ENCODE measurements at regions not wholly inside any gene's neighbourhood (a gene's known extent, or its start where the extent isn't known, plus 50 kb on each side); places are given as distances from the start of the nearest gene placed in this dataset.
A peak's percentile ranks its signal among the peaks of the same experiment; 100 is the strongest.
"Not testable (repeated sequence)": the region's sequence is repeated elsewhere in the genome, so short reads cannot be mapped to it uniquely, and the experiment has no call there.

- intact Hi-C loops (cut with DNase I); DNase-seq (ENCODE audit: low spot score); ATAC-seq: not testable (repeated sequence)
Observed at GRCh38 chr1:149157409-149157808, 54.1 kb upstream of the NBPF9 start.

- intact Hi-C loops (cut with DNase I); ATAC-seq; DNase-seq (ENCODE audit: low spot score): not testable (repeated sequence)
Observed at GRCh38 chr1:149158308-149158707, 55.0 kb upstream of the NBPF9 start.

GRCh38 chr1:149163063-149163444, 59.7 kb upstream of the NBPF9 start:
- intact Hi-C loops (cut with DNase I); DNase-seq (ENCODE audit: low spot score): not testable (repeated sequence)
- peak; percentile 100 for ATAC-seq

- ATAC-seq; intact Hi-C loops (cut with DNase I); DNase-seq (ENCODE audit: low spot score): not testable (repeated sequence)
Observed at GRCh38 chr1:149174765-149175164, 71.4 kb upstream of the NBPF9 start.

- ATAC-seq; intact Hi-C loops (cut with DNase I): not testable (repeated sequence)
- DNase-seq (ENCODE audit: low spot score), result peak; percentile 54
Observed at GRCh38 chr1:149175812-149176211, 72.5 kb upstream of the NBPF9 start.

GRCh38 chr1:149176453-149177316, 73.3 kb upstream of the NBPF9 start:
- ATAC-seq; intact Hi-C loops (cut with DNase I): not testable (repeated sequence)
- DNase-seq (ENCODE audit: low spot score), result peak; percentile 70

GRCh38 chr1:149190742-149191141, 87.4 kb upstream of the NBPF9 start:
- intact Hi-C loops (cut with DNase I); DNase-seq (ENCODE audit: low spot score); ATAC-seq: not testable (repeated sequence)

GRCh38 chr1:149196651-149197050, 93.3 kb upstream of the NBPF9 start:
- ATAC-seq; DNase-seq (ENCODE audit: low spot score); intact Hi-C loops (cut with DNase I): not testable (repeated sequence)

GRCh38 chr1:149200567-149200966, 97.2 kb upstream of the NBPF9 start:
- ATAC-seq; intact Hi-C loops (cut with DNase I); DNase-seq (ENCODE audit: low spot score): not testable (repeated sequence)

GRCh38 chr1:149202283-149202682, 98.9 kb upstream of the NBPF9 start:
- ATAC-seq; DNase-seq (ENCODE audit: low spot score); intact Hi-C loops (cut with DNase I): not testable (repeated sequence)

GRCh38 chr1:149204396-149204795, 101.0 kb upstream of the NBPF9 start:
- DNase-seq (ENCODE audit: low spot score); intact Hi-C loops (cut with DNase I); ATAC-seq: not testable (repeated sequence)

- DNase-seq (ENCODE audit: low spot score); ATAC-seq; intact Hi-C loops (cut with DNase I): not testable (repeated sequence)
Observed at GRCh38 chr1:149208836-149209235, 105.5 kb upstream of the NBPF9 start.

GRCh38 chr1:149211757-149212420, 108.5 kb upstream of the NBPF9 start:
- DNase-seq (ENCODE audit: low spot score); intact Hi-C loops (cut with DNase I); ATAC-seq: not testable (repeated sequence)

GRCh38 chr1:149212946-149213345, 109.6 kb upstream of the NBPF9 start:
- peak; percentile 83 for ATAC-seq
- DNase-seq (ENCODE audit: low spot score); intact Hi-C loops (cut with DNase I): not testable (repeated sequence)

GRCh38 chr1:149213673-149214072, 110.3 kb upstream of the NBPF9 start:
- ATAC-seq, result peak; percentile 35
- DNase-seq (ENCODE audit: low spot score); intact Hi-C loops (cut with DNase I): not testable (repeated sequence)

GRCh38 chr1:149218080-149218988, 115.0 kb upstream of the NBPF9 start:
- ATAC-seq, result peak; percentile 53
- DNase-seq (ENCODE audit: low spot score); intact Hi-C loops (cut with DNase I): not testable (repeated sequence)

- intact Hi-C loops (cut with DNase I); ATAC-seq; DNase-seq (ENCODE audit: low spot score): not testable (repeated sequence)
Observed at GRCh38 chr1:149219539-149219938, 116.2 kb upstream of the NBPF9 start.

- intact Hi-C loops (cut with DNase I); DNase-seq (ENCODE audit: low spot score); ATAC-seq: not testable (repeated sequence)
Observed at GRCh38 chr1:149220463-149221074, 117.2 kb upstream of the NBPF9 start.
